Motor neuron (in vitro differentiated cells): ENCODE measurements at regions not wholly inside any gene's neighbourhood (a gene's known extent, or its start where the extent isn't known, plus 50 kb on each side); places are given as distances from the start of the nearest gene placed in this dataset.

Source experiments
- ATAC-seq, 8 experiments: fragments of 200-7000 bp; cut with Tn5 transposase; replicated peaks in 6 of 8; 2 replicates each; pipeline ENCODE4 v1.8.0; 2021; ENCODE audit warnings: mild to moderate bottlenecking in 8 of 8, moderate library complexity in 8 of 8
- H3K27ac ChIP-seq, 2 donors: fragments of 250-450 bp; sonication (Bioruptor Pico); 2 replicates each; pipeline ENCODE4 v1.9.0; 2021; ENCODE audit warnings: antibody characterized with exemption in 2 of 2, mild to moderate bottlenecking in 2 of 2, moderate library complexity in 1 of 2
- H3K4me1 ChIP-seq, 2 donors: fragments of 250-450 bp; sonication (Bioruptor Pico); replicated peaks in 1 of 2; 2 replicates each; pipeline ENCODE4 v1.6.1; 2021; ENCODE audit warnings: antibody characterized with exemption in 2 of 2, mild to moderate bottlenecking in 2 of 2, moderate library complexity in 1 of 2
- H3K4me3 ChIP-seq, 5 donors: fragments of 250-450 bp; sonication (Bioruptor Pico); 2 replicates each; pipeline ENCODE4 v1.9.0; 2021; ENCODE audit warnings: antibody characterized with exemption in 5 of 5, mild to moderate bottlenecking in 5 of 5, moderate library complexity in 4 of 5
- WGBS, 10 experiments: fragments of 450-650 bp; shearing (Covaris generic); methylation state at CpG; one replicate each; pipeline ENCODE4 v1.0.0; 2022; 5-methylcytosine and 5-hydroxymethylcytosine counted together
- in situ Hi-C, 9 experiments: fragments of 400-800 bp; cut with MboI; loops; one replicate each; pipeline ENCODE4 v1.15.0; 2021; ENCODE audit warnings: low sequenced_read_pairs in 9 of 9, low pct_unique_long_range_greater_than_20kb in 2 of 9; ENCODE audit not compliant: unreplicated experiment in 9 of 9

DNA sequence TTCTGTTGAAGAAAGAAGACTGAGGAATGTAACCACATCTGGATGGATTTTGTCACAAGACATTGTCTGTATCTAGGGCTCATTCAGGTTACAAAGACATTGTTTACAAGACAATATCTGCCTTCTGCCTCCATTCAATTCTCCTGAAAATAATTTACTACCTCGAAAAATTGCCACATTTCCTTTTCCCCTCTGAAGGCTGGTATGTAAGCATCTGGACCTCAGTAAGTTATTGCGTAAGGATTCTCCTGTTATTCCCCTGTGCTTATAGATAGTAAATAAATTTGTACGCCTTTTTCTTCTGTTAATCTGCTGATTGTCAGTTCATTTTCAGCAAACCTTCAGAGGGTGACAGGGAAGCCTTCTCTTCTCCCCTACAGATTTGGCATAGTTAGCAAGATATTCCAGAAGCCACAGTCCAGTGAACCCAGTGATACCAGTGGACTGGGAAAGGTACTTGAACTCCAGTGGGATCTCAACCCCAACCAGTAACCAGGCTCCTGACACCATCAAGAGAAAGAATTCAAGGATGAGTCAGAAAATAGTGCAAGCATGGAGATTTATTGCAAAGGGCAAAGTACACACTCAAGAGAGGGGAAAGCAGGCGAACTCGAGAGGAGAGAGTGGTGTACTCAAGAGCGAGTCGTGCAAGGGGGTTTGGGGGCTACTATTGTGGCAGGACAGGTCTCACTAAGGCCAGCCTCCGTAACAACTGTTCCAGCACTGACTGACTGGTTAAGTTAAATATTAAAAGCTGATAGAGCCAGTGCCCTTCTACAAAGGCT lies 706.9 kb upstream of the GHITM start:
- WGBS, 10 experiments, result 11 to 90% (median 47%) methylated on average over 2 to 8 of the region's 8 CpGs; no CpG with 5 or more reads in 1 of the 10 experiments
- Histone ChIP-seq H3K4me3 (no peak overlapping the region), H3K4me1 (peaks cover 7 to 9% of the 10 kb centered on the region in 2 donors)

DNA sequence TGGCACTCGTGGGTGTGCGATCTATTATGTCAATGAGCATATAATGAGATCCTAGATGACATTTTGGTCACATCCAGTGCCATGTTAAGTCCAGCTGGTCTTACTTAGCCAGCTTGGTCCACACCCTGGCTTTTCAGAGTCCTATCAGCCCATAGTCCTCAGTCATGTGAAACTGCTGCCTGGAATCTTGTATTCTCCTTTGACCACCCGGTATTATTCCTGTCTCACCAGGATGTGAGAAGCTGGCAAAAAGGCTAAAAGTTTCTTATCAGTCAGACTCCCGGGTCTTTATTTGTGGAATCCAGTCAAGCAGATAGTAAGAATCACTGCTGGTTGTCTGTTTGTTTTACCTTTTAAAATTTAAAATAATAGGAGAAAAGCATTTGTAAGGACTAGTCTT lies 705.6 kb upstream of the GHITM start:
- Histone ChIP-seq H3K4me3 (no peak overlapping the region), H3K27ac (no peak overlapping the region), H3K4me1 (peaks cover 7 to 9% of the 10 kb centered on the region in 2 donors)
- 20 to 100% (median 75%) methylated on average over 1 to 3 of the region's 4 CpGs for WGBS, 10 experiments
- ATAC-seq, result no peak
- in situ Hi-C loops, result no loop called here

More for the DNA sequence above, 706.9 kb upstream of the GHITM start:
- in situ Hi-C loops, result no loop called here
- no peak overlapping the region for H3K27ac ChIP-seq
- peak in 4 of 8 experiments; percentile 14 to 49 (median 28) for ATAC-seq

DNA sequence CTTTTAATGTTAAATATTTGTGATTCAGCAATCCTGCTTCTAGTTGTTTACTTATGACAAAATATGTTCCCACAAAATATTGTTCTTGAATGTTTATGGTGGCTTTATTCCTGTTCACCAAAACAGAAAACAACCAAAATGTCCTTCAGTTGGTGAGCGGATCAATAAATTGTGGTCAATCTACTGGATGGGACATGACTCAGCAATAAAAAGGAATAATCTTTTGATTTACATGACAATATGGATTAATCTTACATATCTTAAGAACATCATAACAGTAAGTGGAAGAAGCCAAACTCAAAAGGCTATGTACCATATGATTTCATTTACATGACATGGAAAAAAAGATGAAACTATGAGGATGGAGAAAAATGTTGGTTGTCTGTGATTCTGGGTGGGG lies 691.3 kb upstream of the GHITM start:
- 50 to 100% (median 90%) methylated on average over 1 of the region's 1 CpG; no CpG with 5 or more reads in 2 of the 10 experiments for WGBS, 10 experiments
- H3K4me1 ChIP-seq, result no peaks in the 10 kb centered on the region
- H3K27ac ChIP-seq, result no peak overlapping the region
- in situ Hi-C loops, result no loop called here
- no peak overlapping the region for H3K4me3 ChIP-seq
- no peak for ATAC-seq

DNA sequence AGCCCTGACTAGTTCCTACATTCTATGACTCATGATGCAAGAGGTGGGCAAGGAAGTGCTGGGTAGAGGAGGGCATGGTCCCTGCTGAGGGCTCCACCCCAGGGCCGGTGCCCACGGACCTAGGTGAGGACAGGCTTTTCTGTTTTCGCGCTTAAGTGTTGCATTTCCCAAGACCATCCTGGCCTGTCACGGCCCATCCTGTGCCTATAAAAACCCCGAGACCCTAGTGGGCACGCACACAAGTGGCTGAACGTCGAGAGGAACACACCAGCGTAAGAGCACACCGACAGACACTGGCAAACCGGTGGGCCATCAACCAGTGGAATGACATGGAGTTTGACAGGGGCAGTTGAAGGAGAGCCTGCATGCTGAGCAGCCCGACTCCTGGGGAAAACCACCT lies 680.7 kb upstream of the GHITM start:
- no peak overlapping the region for H3K27ac ChIP-seq
- 0 to 85% (median 63%) methylated on average over 1 to 13 of the region's 13 CpGs; no CpG with 5 or more reads in 6 of the 10 experiments for WGBS, 10 experiments
- in situ Hi-C loops, result no loop called here
- no peaks in the 10 kb centered on the region for H3K4me1 ChIP-seq
- no peak overlapping the region for H3K4me3 ChIP-seq
- no peak for ATAC-seq

DNA sequence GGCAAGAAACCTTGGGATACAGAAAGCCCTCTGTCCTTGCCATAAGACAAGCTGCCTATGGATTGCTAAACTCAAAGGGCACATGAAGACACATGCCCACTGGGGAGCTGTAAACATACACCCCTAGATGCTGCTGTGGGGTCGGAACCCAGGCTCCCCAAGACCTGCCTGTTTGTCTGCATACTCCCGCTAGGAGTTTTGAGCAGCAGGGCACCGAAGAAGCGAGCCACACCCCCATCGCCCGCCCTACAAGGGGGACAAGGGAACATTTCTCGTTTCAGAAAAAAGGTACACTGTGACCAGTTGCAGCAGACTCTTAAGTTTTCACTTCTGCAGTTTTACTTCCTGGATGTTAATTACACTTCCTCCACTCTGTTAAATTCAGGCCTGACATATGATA lies 680.2 kb upstream of the GHITM start:
- no peaks in the 10 kb centered on the region for H3K4me1 ChIP-seq
- in situ Hi-C loops, result no loop called here
- WGBS, 10 experiments, result 50 to 100% (median 85%) methylated on average over 1 to 6 of the region's 7 CpGs; no CpG with 5 or more reads in 4 of the 10 experiments
- no peak for ATAC-seq
- no peak overlapping the region for H3K27ac ChIP-seq
- no peak overlapping the region for H3K4me3 ChIP-seq

DNA sequence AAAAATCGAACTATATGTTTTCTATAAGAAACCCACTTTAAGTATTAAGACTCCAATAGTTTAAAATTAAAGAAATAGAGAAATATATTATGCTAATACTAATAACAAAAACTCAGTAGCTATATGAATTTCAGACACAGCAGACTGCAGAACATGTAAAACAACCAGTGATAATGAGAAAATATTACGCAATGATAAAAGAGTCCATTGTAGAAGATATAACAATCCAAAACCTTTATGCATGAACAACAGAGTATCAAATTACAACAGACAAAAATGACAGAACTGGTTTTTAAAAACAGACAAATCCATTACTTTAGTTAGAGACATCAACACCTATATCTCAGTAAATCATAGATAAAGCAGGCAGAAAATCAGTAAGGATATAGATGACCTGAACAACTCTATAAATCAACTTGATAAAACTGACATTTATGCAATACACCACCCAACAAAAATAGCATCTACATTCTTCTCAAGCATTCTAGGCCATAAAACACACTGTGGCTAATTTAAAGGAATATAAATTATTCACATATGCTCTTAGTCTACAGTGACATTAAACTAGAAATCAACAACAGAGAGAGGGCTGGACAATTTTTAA lies 669.5 kb upstream of the GHITM start:
- Histone ChIP-seq H3K27ac (no peak overlapping the region), H3K4me3 (no peak overlapping the region), H3K4me1 (peaks cover 0 to 2% of the 10 kb centered on the region in 2 donors)
- peak in 3 of 8 experiments; percentile 73 to 86 (median 74) for ATAC-seq
- in situ Hi-C loops, result no loop called here
- WGBS, 10 experiments, result 6 to 100% (median 52%) methylated on average over 1 to 2 of the region's 2 CpGs

DNA sequence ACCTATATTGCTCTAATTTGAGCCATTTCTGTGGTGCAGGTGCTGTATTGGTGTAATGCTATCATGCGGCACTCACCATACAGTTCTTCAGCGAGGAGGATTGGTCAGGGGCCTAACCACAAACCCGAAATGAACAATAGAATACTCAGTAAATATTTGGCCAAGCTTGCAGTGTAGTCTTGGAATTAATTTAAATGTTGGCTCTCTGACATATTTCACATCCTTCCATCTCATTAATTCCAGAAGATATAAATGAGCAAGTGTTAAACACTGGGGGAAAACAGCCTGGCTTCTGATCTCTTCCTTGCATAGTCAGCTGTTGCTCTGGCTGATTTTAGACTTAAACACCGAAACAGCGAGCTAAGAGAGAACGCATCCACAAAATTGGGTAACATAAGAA lies 663.1 kb upstream of the GHITM start:
- Histone ChIP-seq H3K27ac (no peak overlapping the region), H3K4me1 (no peaks in the 10 kb centered on the region), H3K4me3 (no peak overlapping the region)
- 17 to 100% (median 76%) methylated on average over 2 to 6 of the region's 6 CpGs; no CpG with 5 or more reads in 3 of the 10 experiments for WGBS, 10 experiments
- in situ Hi-C loops, result no loop called here
- ATAC-seq, result no peak

DNA sequence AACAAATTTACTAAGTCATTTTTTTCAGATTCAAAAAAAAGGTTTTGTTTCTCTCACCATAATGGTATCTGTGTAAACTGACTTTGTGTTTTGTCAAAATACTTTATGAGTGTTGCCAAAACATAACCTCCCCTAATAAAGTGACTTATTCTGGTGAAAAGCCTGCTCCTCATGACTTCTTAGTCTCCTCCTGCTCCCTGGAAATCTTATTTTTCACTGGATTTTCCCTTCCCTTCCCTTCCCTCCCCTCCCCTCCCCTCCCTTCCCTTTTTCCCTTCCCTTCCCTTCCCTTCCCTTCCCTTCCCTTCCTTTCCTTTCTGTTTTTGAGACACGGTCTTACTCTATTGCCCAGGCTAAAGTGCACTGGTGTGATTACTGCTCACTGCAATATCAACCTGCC lies 650.1 kb upstream of the GHITM start:
- 40 to 100% methylated on average over 1 of the region's 1 CpG; no CpG with 5 or more reads in 8 of the 10 experiments for WGBS, 10 experiments
- Histone ChIP-seq H3K27ac (no peak overlapping the region), H3K4me1 (no peaks in the 10 kb centered on the region), H3K4me3 (no peak overlapping the region)
- in situ Hi-C loops, result no loop called here
- no peak for ATAC-seq

DNA sequence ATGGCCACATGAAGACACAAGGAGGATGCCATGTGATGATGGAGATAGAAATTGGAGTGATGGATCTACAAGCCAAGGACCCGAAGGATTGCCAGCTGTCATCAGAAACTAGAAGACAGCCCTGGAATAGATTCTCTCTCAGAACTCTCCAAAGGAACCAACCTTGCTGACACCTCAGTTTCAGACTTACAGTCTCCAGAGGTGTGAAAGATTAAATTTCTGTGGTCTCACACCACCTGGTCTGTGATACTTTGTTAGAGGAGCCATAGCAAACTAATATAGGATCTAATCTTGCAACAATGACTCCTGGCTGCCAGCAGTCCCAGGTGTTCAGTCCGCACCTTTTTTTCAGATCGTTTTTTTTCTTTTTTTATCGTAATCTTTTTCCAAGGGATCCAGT lies 647.3 kb upstream of the GHITM start:
- in situ Hi-C loops, result no loop called here
- WGBS, 10 experiments, result 45 to 100% (median 76%) methylated on average over 1 to 4 of the region's 4 CpGs
- H3K4me3 ChIP-seq, result no peak overlapping the region
- ATAC-seq, result no peak
- H3K4me1 ChIP-seq, result no peaks in the 10 kb centered on the region
- no peak overlapping the region for H3K27ac ChIP-seq

DNA sequence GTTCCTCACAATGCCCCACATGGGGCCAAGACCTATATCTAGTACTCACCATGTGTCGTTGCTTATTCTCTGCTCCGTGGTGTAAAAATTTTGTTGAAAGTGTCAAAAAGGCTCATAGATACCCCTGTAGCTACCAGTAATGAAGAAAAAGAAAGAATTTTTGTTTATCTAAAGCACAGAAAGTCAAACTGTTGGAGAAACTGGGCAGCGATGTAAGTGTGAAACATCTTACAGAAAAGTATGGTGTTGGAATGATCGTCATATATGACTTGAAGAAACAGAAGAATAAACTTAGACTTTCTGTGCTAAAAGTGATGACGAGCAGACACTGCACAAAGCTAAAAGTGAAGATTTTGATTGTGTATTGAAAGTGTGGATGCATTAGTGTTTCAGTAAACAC lies 626.6 kb upstream of the GHITM start:
- Histone ChIP-seq H3K27ac (no peak overlapping the region), H3K4me3 (no peak overlapping the region), H3K4me1 (no peaks in the 10 kb centered on the region)
- WGBS, 10 experiments, result 16 to 100% (median 88%) methylated on average over 1 to 5 of the region's 5 CpGs
- in situ Hi-C loops, result no loop called here
- no peak for ATAC-seq

DNA sequence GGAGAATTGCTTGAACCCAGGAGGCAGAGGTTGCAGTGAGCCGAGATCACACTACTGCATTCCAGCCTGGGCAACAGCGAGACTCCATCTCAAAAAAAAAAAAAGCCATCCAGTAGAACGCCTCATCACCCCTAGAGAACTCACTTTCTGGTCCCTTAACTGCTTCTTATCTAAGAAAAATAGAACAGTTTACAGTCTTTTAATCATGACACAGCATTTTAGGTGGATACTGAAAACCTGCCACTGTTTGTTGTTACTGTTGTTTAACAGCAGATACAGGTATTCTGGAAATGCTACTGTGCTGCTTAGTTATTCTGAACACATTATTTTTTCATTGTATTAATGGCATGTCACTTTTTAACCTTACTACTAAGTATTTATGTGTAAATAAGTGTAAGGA lies 624.3 kb upstream of the GHITM start:
- no peaks in the 10 kb centered on the region for H3K4me1 ChIP-seq
- 47 to 100% (median 78%) methylated on average over 2 to 3 of the region's 3 CpGs; no CpG with 5 or more reads in 6 of the 10 experiments for WGBS, 10 experiments
- ATAC-seq, result no peak
- no peak overlapping the region for H3K27ac ChIP-seq
- no peak overlapping the region for H3K4me3 ChIP-seq
- in situ Hi-C loops, result no loop called here

DNA sequence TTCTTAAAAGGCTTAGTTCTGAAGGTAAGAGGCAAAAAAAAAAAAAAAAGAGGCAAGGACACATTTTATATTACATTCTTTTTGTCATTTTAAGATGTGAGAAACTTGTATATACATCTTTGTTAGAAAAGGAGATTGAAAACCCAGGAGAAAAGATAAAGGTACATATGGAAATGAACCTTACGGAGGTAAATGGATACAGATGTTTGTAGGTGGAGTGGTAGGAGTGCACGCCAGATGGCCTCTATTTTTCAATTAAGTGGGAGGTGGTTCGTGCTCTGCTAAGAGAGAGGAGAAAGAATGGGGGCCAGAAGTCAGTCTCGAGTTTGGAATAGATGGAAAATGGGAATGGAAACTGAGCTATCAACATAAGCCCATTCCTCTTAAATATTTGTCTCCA lies 622.5 kb upstream of the GHITM start:
- no peak overlapping the region for H3K27ac ChIP-seq
- no peak overlapping the region for H3K4me3 ChIP-seq
- no peak for ATAC-seq
- 0 to 97% (median 51%) methylated on average over 2 to 4 of the region's 4 CpGs for WGBS, 10 experiments
- in situ Hi-C loops, result no loop called here
- no peaks in the 10 kb centered on the region for H3K4me1 ChIP-seq

DNA sequence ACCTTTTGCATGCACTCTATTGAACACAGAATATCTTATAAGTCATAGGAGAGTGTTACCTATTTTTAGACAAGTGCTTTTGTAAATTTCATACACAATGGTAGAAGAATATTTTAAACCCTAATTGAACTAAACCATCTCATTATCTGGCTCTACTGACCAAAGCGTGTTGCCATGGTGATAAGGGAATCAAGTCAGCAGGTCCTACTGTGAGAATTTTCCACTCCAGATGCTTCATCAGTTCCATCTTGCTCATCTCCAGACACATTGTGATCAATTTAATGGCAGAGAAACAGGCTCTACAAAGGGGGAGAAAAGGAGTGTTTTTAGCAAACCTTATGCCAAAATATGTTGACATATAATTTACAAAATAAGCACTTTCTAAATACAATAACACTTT lies 621.9 kb upstream of the GHITM start:
- Histone ChIP-seq H3K4me3 (no peak overlapping the region), H3K4me1 (peaks cover 0 to 5% of the 10 kb centered on the region in 2 donors), H3K27ac (no peak overlapping the region)
- in situ Hi-C loops, result no loop called here
- WGBS, 10 experiments, result 0 to 100% (median 75%) methylated on average over 1 of the region's 1 CpG; no CpG with 5 or more reads in 3 of the 10 experiments
- no peak for ATAC-seq

DNA sequence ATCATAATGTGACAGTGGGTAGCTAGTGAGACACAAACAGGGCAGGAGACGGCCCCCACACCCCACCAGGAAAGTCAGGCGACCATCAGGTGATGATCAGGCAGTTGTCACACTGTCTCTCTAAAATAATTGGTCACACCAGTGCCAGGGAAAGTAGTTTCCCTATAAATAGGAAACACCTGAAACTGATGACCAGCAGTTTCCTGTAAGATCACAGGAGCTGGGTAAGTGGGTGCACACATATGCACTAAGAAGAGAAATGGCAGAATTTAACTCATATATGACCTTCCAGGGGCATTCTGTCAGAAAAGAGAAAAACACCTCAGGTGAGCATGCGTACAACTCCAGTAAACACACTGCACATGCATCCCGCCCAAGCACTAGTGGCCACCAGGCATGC lies 620.5 kb upstream of the GHITM start:
- no peak overlapping the region for H3K4me3 ChIP-seq
- 80 to 100% (median 96%) methylated on average over 1 to 4 of the region's 4 CpGs; no CpG with 5 or more reads in 7 of the 10 experiments for WGBS, 10 experiments
- no peak overlapping the region for H3K27ac ChIP-seq
- no peak for ATAC-seq
- peaks cover 3 to 18% of the 10 kb centered on the region in 2 donors for H3K4me1 ChIP-seq
- in situ Hi-C loops, result no loop called here
